Psoas muscle (tissue), 7 donors: ENCODE measurements at regions not wholly inside any gene's neighbourhood (a gene's known extent, or its start where the extent isn't known, plus 50 kb on each side); places are given as distances from the start of the nearest gene placed in this dataset.
"Not testable (repeated sequence)": the region's sequence is repeated elsewhere in the genome, so short reads cannot be mapped to it uniquely, and the experiment has no call there.

ENCODE experiments used
- ATAC-seq, 4 donors: fragments of 200-7000 bp; cut with Tn5 transposase; one replicate each; pipeline ENCODE4 v1.9.1; 2020; ENCODE audit warnings: moderate library complexity in 3 of 4, mild to moderate bottlenecking in 2 of 4
- DNase-seq, 2 donors: peaks; one replicate each; pipeline ENCODE4 v3.0.0-alpha.2; 2020
- H3K27ac ChIP-seq: fragments of 200-600 bp; one replicate; pipeline ENCODE4 v1.8.0; 2022
- H3K27me3 ChIP-seq, 3 donors: fragments of 200-600 bp in 1 of 3; one replicate each; pipeline versions ENCODE4 v1.6.1 to v1.8.0; 2013 to 2022; ENCODE audit warnings: low read length in 2 of 3, mild to moderate bottlenecking in 2 of 3, moderate library complexity in 1 of 3; ENCODE audit not compliant: insufficient read depth in 3 of 3
- H3K36me3 ChIP-seq, 2 donors: fragments of 200-600 bp in 1 of 2; one replicate each; pipeline versions ENCODE4 v1.6.1 to v1.8.0; 2013 to 2022; ENCODE audit warnings: low read depth in 1 of 2, mild to moderate bottlenecking in 1 of 2, moderate library complexity in 1 of 2; ENCODE audit not compliant: insufficient read depth in 1 of 2
- H3K4me1 ChIP-seq: fragments of 200-600 bp; one replicate; pipeline ENCODE4 v1.8.0; 2022
- H3K4me3 ChIP-seq: fragments of 200-600 bp; one replicate; pipeline ENCODE4 v1.8.0; 2022; ENCODE audit warnings: mild to moderate bottlenecking
- H3K9me3 ChIP-seq: fragments of 200-600 bp; one replicate; pipeline ENCODE4 v1.8.0; 2022
- CTCF ChIP-seq: fragments of 200-600 bp; IDR thresholded peaks from one replicate; pipeline ENCODE4 v1.8.0; 2022; ENCODE audit warnings: antibody characterized with exemption
- WGBS, 3 donors: extraction: QIAGEN DNeasy Blood & Tissue Kit; methylation state at CpG; one replicate each; pipeline versions ENCODE4 v1.1.6 to v1.1.7; 2013; 5-methylcytosine and 5-hydroxymethylcytosine counted together
- intact Hi-C, 2 donors: fragments of 100-400 bp; cut with DNase I; formaldehyde crosslinking; loops; one replicate each; pipeline versions ENCODE4 v1.11.0 to v1.14.2; 2022
- donor health status: healthy with polysubstance abuse.
- donor health status: DM: no; HTN: no; CAD: no; lungs with moderate emphysema.
- donor health status: Bipolar disorder and iron deficiency.
- donor health status: healthy.
- donor health status: DM: yes; HTN: yes; CAD: no.
- donor health status: DM: no; HTN: no; CAD: no.
- donor health status: DM: yes; HTN: yes; CAD: no.

GRCh38 chr16:85517563-85518179, 95.5 kb upstream of the GSE1 start:
- WGBS, 3 donors, result 73 to 92% (median 78%) methylated on average over 38 of the region's 38 CpGs
- intact Hi-C loops, result no loop called here
- DNase-seq, result no peak
- TF ChIP-seq CTCF, result no peak
- Histone ChIP-seq H3K9me3 (no peaks in the 10 kb centered on the region), H3K4me1 (peaks cover 16% of the 10 kb centered on the region), H3K27ac (no peak overlapping the region), H3K36me3 (no peaks in the 10 kb centered on the region), H3K4me3 (no peak overlapping the region), H3K27me3 (no peaks in the 10 kb centered on the region)
- no peak for ATAC-seq

GRCh38 chr16:85518398-85519049, 94.6 kb upstream of the GSE1 start:
- TF ChIP-seq CTCF, result no peak
- no peak overlapping the region for H3K27ac ChIP-seq
- H3K4me1 ChIP-seq, result peaks cover 16% of the 10 kb centered on the region
- WGBS, 3 donors, result 94 to 96% (median 95%) methylated on average over 17 of the region's 17 CpGs
- DNase-seq (no peak), ATAC-seq (no peak)
- no peak overlapping the region for H3K4me3 ChIP-seq
- no peaks in the 10 kb centered on the region for H3K9me3 ChIP-seq
- intact Hi-C loops, result no loop called here
- no peaks in the 10 kb centered on the region for H3K36me3 ChIP-seq
- no peaks in the 10 kb centered on the region for H3K27me3 ChIP-seq

GRCh38 chr16:85519050-85519440, 94.1 kb upstream of the GSE1 start:
- H3K27me3 ChIP-seq, intact Hi-C loops, H3K27ac ChIP-seq, ATAC-seq, H3K36me3 ChIP-seq, DNase-seq, H3K4me3 ChIP-seq, H3K9me3 ChIP-seq: not testable (repeated sequence)
- H3K4me1 ChIP-seq, result peaks cover 16% of the 10 kb centered on the region
- WGBS, 3 donors, result 54 to 78% (median 69%) methylated on average over 3 to 4 of the region's 5 CpGs

GRCh38 chr16:85519540-85520231, 93.4 kb upstream of the GSE1 start:
- H3K27ac ChIP-seq, result no peak overlapping the region
- WGBS, 3 donors, result 96% methylated on average over 7 of the region's 7 CpGs
- intact Hi-C loops, result no loop called here
- ATAC-seq (no peak), DNase-seq (no peak)
- peaks cover 11% of the 10 kb centered on the region for H3K4me1 ChIP-seq
- no peak for TF ChIP-seq CTCF
- no peak overlapping the region for H3K4me3 ChIP-seq
- H3K27me3 ChIP-seq, result no peaks in the 10 kb centered on the region
- no peaks in the 10 kb centered on the region for H3K9me3 ChIP-seq
- no peaks in the 10 kb centered on the region for H3K36me3 ChIP-seq

- no peak overlapping the region for H3K27ac ChIP-seq
- H3K27me3 ChIP-seq, result no peaks in the 10 kb centered on the region
- no peaks in the 10 kb centered on the region for H3K36me3 ChIP-seq
- H3K4me3 ChIP-seq, result no peak overlapping the region
- WGBS, 3 donors, result 94 to 98% (median 96%) methylated on average over 20 of the region's 20 CpGs
- H3K4me1 ChIP-seq, result no peaks in the 10 kb centered on the region
- ATAC-seq (no peak), DNase-seq (no peak)
- TF ChIP-seq CTCF, result no peak
- H3K9me3 ChIP-seq, result no peaks in the 10 kb centered on the region
- intact Hi-C loops, result no loop called here
Measured at GRCh38 chr16:85520853-85521521, 92.1 kb upstream of the GSE1 start.
